NT2/D1 (cell line): ENCODE measurements at regions not wholly inside any gene's neighbourhood (a gene's known extent, or its start where the extent isn't known, plus 50 kb on each side); places are given as distances from the start of the nearest gene placed in this dataset.
"Not testable (repeated sequence)": the region's sequence is repeated elsewhere in the genome, so short reads cannot be mapped to it uniquely, and the experiment has no call there.

Source experiments
- DNase-seq: peaks from one replicate; pipeline ENCODE4 v3.0.0-alpha.2; 2011; ENCODE audit warnings: low read depth, low spot score
- H3K27me3 ChIP-seq: 2 replicates; pipeline ENCODE4 v1.6.0; 2011; ENCODE audit warnings: mild to moderate bottlenecking; ENCODE audit not compliant: insufficient read length, insufficient read depth
- H3K36me3 ChIP-seq: 2 replicates; pipeline ENCODE4 v1.6.1; 2011; ENCODE audit warnings: mild to moderate bottlenecking, low read length, mixed read lengths; ENCODE audit not compliant: insufficient read depth, insufficient read length
- H3K4me1 ChIP-seq: 2 replicates; pipeline ENCODE4 v1.5.1; 2011; ENCODE audit not compliant: insufficient read depth, insufficient read length
- H3K4me3 ChIP-seq: 2 replicates; pipeline ENCODE4 v1.5.1; 2011; ENCODE audit warnings: low read depth; ENCODE audit not compliant: insufficient read length
- H3K9ac ChIP-seq: 2 replicates; pipeline ENCODE4 v1.6.0; 2011; ENCODE audit warnings: low read depth; ENCODE audit not compliant: insufficient read length
- H3K9me3 ChIP-seq: 2 replicates; pipeline ENCODE4 v1.5.1; 2011; ENCODE audit warnings: mild to moderate bottlenecking, low read length; ENCODE audit not compliant: insufficient read depth
- SUZ12 ChIP-seq: IDR thresholded peaks from 2 replicates; pipeline ENCODE4 v1.6.1; 2011; ENCODE audit not compliant: insufficient read length, insufficient read depth; ENCODE audit errors: extremely low read depth
- YY1 ChIP-seq: IDR thresholded peaks from 2 replicates; pipeline ENCODE4 v1.6.1; 2011; ENCODE audit not compliant: insufficient read length, insufficient read depth
- ZNF274 ChIP-seq: IDR thresholded peaks from 2 replicates; pipeline ENCODE4 v1.6.1; 2011; ENCODE audit warnings: mild to moderate bottlenecking, low read depth, low read length

DNA sequence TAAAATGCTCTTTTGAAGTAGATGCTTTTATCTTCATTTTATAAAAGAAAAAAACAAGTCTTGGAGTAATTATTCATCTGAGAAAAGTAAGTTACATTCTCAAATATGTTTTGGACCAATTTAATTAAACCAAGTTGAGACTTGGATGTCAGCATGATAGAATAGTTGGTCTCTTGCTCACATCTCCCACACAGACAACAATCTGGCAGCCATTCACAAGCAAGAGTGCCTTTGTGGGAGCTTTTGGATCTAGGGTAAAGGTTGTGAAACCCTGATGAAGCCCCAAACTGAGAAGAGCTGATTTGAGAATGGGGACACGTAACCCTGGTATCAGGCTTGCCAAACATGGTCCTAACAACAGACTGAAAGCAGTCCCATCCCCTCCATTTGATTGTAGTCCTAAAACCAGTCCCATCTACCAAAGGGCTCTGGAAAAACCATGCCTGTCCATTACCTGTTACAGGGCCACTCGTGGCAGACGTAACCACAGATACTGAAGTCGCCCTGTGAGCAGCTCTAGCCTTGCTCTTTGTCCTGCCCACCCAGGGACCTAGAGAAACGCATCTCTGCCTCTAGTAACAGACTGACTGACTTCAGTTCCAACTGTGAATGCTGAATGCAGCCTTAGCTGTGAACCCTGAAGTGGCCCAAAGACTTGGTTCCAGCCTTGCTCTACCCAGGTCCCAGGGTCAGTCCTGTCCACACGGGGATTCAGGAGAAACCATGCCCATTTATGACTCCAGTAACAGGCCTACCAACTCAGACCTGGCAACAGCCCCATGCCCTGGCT lies 145.5 kb upstream of the SYNPR start:
- no peak overlapping the region for H3K9ac ChIP-seq
- H3K36me3 ChIP-seq: no peaks in the 10 kb centered on the region
- no peak for TF ChIP-seq SUZ12
- TF ChIP-seq YY1: no peak
- TF ChIP-seq ZNF274: no peak
- H3K9me3 ChIP-seq: peaks cover 4% of the 10 kb centered on the region; the same call in 1 of the 2 replicates
- no peaks in the 10 kb centered on the region for H3K27me3 ChIP-seq
- H3K4me3 ChIP-seq: no peak overlapping the region
- no peak for DNase-seq
- no peaks in the 10 kb centered on the region for H3K4me1 ChIP-seq

DNA sequence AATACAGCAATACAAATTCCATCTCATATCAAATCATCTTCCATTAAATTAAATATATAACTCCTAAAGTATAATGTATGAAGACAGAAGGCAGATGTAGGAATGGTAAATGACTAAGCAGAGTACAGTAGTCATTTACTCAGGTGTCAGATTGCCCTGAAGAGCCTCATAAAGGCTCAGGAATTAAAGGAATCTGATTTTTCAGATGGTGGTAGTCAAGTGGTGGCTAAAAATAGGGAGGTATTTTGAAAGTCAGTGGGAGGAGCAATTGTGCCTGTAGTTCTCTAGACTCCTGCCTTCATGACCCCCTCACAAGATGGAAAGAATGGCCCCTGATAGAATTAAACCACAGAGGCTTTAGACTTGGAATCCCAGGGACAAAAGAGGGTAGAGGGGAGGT lies 142.7 kb upstream of the SYNPR start:
- TF ChIP-seq YY1: no peak
- no peak for TF ChIP-seq ZNF274
- no peak for TF ChIP-seq SUZ12
- DNase-seq: peak; percentile 42
- Histone ChIP-seq H3K4me3 (no peak overlapping the region), H3K9me3 (peaks cover 4% of the 10 kb centered on the region; the same call in 1 of the 2 replicates), H3K9ac (no peak overlapping the region), H3K27me3 (no peaks in the 10 kb centered on the region), H3K36me3 (no peaks in the 10 kb centered on the region), H3K4me1 (no peaks in the 10 kb centered on the region)

DNA sequence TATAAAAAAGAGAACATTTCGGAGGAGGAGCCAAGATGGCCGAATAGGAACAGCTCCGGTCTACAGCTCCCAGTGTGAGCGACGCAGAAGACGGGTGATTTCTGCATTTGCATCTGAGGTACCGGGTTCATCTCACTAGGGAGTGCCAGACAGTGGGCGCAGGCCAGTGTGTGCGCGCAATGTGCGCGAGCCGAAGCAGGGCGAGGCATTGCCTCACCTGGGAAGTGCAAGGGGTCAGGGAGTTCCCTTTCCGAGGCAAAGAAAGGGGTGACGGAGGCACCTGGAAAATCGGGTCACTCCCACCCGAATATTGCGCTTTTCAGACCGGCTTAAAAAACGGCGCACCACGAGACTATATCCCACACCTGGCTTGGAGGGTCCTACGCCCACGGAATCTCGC lies 141.9 kb upstream of the SYNPR start:
- not testable (repeated sequence) for H3K36me3 ChIP-seq, DNase-seq, H3K27me3 ChIP-seq, H3K4me1 ChIP-seq, H3K9me3 ChIP-seq, H3K9ac ChIP-seq
- H3K4me3 ChIP-seq: peak overlapping the region; percentile 11

DNA sequence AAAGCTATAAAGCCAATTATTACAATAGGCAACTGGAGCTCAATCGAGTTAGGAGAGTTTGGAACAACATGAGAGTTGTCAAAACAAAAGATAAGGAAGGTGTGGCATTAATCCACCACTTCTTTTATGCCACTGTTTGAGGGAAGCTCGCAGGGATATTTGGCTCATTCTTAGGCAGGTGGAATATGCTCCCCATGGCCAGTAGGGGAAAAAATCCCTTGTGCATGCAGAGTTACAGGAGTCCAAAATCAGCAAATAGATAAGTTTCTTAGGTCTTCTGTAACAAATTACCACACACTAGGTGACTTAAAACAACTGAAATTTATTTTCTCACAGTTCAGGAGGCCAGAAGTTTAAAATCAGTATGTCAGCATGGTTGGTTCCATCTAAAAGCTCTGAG lies 135.4 kb upstream of the SYNPR start:
- Histone ChIP-seq H3K9ac (no peak overlapping the region), H3K4me3 (no peak overlapping the region), H3K36me3 (no peaks in the 10 kb centered on the region), H3K9me3 (no peaks in the 10 kb centered on the region), H3K27me3 (no peaks in the 10 kb centered on the region), H3K4me1 (no peaks in the 10 kb centered on the region)
- TF ChIP-seq SUZ12 (no peak), ZNF274 (no peak), YY1 (no peak)
- DNase-seq: no peak

DNA sequence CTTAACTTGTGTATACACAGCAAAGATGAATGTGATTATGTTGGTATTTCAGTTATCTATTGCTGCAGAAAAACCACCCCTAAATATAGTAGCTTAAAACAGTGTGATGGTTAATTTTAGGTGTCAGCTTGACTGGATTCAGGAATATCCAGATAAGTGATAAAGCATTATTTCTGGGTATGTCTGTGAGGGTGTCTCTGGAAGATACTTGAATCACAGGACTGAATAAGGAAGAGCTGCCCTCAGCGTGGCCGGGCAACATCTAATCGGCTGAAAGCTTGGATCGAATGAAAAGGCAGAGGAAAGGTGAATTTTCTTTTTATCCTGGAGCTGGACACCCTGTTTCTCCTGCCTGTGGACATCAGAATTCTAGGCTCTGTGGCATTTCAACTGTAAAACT lies 132.0 kb upstream of the SYNPR start:
- H3K9ac ChIP-seq: no peak overlapping the region
- DNase-seq: no peak
- H3K36me3 ChIP-seq: no peaks in the 10 kb centered on the region
- TF ChIP-seq YY1 (no peak), ZNF274 (no peak), SUZ12 (no peak)
- H3K4me1 ChIP-seq: no peaks in the 10 kb centered on the region
- H3K4me3 ChIP-seq: no peak overlapping the region
- H3K27me3 ChIP-seq: no peaks in the 10 kb centered on the region
- no peaks in the 10 kb centered on the region for H3K9me3 ChIP-seq

DNA sequence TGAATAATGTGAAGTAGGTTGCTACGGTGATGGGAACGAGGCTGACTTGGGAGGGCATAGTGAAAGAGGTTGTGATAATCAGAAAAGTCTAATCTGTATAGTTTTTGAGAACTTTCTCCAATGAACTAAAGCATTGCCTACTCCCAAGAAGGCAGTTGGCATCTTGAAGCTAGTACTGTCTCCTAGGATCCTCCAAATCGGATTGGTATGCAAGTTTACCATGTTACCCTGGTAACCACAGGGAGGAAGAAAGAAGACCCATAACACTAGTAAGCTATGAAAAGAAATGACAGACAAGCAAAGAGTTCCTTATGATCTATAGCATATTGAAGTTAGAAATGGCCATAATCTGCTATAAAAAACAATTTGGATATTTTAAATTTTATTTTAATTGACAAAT lies 127.2 kb upstream of the SYNPR start:
- no peaks in the 10 kb centered on the region for H3K4me1 ChIP-seq
- H3K9ac ChIP-seq: no peak overlapping the region
- no peaks in the 10 kb centered on the region for H3K36me3 ChIP-seq
- DNase-seq: no peak
- TF ChIP-seq SUZ12: no peak
- TF ChIP-seq YY1: no peak
- TF ChIP-seq ZNF274: no peak
- no peaks in the 10 kb centered on the region for H3K9me3 ChIP-seq
- no peak overlapping the region for H3K4me3 ChIP-seq
- no peaks in the 10 kb centered on the region for H3K27me3 ChIP-seq

DNA sequence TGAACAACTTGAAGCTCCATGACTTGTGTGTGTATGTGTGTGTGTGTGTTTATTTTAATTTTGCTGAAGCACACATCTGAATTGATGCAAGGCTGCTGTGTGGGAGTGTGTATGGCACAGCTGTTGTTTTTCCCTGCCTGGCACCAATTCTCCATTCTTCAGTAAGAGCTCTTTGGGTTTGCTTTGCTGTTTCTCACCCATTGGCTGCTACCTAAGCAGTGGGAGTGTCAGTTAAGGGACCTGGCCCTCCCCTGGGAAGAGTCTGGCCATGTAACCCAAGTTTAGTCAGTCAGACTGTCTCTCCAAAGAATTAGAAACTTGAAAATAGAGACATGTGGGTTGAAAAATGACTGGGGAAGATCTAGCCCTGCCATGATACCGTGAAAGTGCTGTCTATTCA lies 126.2 kb upstream of the SYNPR start:
- no peaks in the 10 kb centered on the region for H3K9me3 ChIP-seq
- no peaks in the 10 kb centered on the region for H3K36me3 ChIP-seq
- H3K27me3 ChIP-seq: no peaks in the 10 kb centered on the region
- H3K4me1 ChIP-seq: no peaks in the 10 kb centered on the region
- no peak overlapping the region for H3K4me3 ChIP-seq
- TF ChIP-seq YY1 (no peak), ZNF274 (no peak), SUZ12 (no peak)
- DNase-seq: no peak
- no peak overlapping the region for H3K9ac ChIP-seq

DNA sequence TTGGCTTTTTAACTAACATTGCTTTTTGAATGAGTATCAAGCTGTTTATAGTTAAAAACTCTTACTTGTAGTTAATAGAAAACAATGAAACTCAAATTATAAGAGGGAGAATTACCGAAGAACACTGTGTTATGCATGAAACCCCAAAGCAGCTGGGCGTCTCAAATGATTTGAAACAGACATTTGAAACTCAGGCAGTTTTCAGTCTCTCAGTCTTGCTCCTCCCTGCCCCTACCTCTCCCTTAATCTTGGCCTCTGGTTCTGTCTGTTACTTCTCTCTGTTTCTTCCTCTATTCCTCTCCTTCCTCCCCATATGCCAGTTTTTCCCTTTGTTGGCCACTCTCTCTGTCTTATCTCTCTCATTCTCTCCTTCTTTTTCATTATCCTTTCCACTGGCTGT lies 118.3 kb upstream of the SYNPR start:
- no peaks in the 10 kb centered on the region for H3K36me3 ChIP-seq
- H3K27me3 ChIP-seq: no peaks in the 10 kb centered on the region
- TF ChIP-seq SUZ12: no peak
- TF ChIP-seq YY1: no peak
- no peak for TF ChIP-seq ZNF274
- H3K9ac ChIP-seq: no peak overlapping the region
- no peaks in the 10 kb centered on the region for H3K4me1 ChIP-seq
- DNase-seq: no peak
- no peak overlapping the region for H3K4me3 ChIP-seq
- H3K9me3 ChIP-seq: no peaks in the 10 kb centered on the region
